Prostate gland (tissue), 2 donors: ENCODE measurements at regions not wholly inside any gene's neighbourhood (a gene's known extent, or its start where the extent isn't known, plus 50 kb on each side); places are given as distances from the start of the nearest gene placed in this dataset.

ENCODE experiments used
- DNase-seq: peaks from one replicate; pipeline ENCODE4 v3.0.0-alpha.2; 2019; ENCODE audit warnings: low spot score
- H3K27ac ChIP-seq, 2 donors: fragments of 200-600 bp; sonication (generic); 2 replicates each; pipeline ENCODE4 v1.5.1; 2017 to 2019
- H3K27me3 ChIP-seq: fragments of 200-600 bp; sonication (generic); replicated peaks from 2 replicates; pipeline ENCODE4 v1.5.1; 2019; ENCODE audit not compliant: insufficient read depth
- H3K36me3 ChIP-seq, 2 donors: fragments of 200-600 bp; sonication (generic); 1 replicate in 1 of 2; 2 replicates in 1 of 2; pipeline versions ENCODE4 v1.5.1 to v1.8.1; 2017 to 2019
- H3K4me1 ChIP-seq: fragments of 200-600 bp; sonication (generic); replicated peaks from 2 replicates; pipeline ENCODE4 v1.5.1; 2019
- H3K4me3 ChIP-seq, 2 donors: fragments of 200-600 bp; sonication (generic); 2 replicates each; pipeline ENCODE4 v1.5.1; 2017 to 2019
- H3K9me3 ChIP-seq: fragments of 200-600 bp; sonication (generic); 2 replicates; pipeline ENCODE4 v1.5.1; 2017
- POLR2A ChIP-seq: fragments of 450-650 bp; IDR thresholded peaks from one replicate; pipeline ENCODE4 v1.6.1; 2016; ENCODE audit warnings: antibody characterized with exemption, mild to moderate bottlenecking
- POLR2AphosphoS5 ChIP-seq: sonication (generic); formaldehyde crosslinking; IDR thresholded peaks from one replicate; pipeline ENCODE4 v1.6.1; 2017; ENCODE audit warnings: antibody characterized with exemption
- WGBS: methylation state at CpG from one replicate; pipeline ENCODE4 v1.1.5; 2018; 5-methylcytosine and 5-hydroxymethylcytosine counted together
- intact Hi-C: fragments of 100-400 bp; cut with DNase I; formaldehyde crosslinking; loops from one replicate; pipeline ENCODE4 v1.14.2; 2022
- TF ChIP-seq, protein P1 (sequence below), 4 experiments: fragments of 200-600 bp in 2 of 4; fragments of 450-650 bp in 2 of 4; sonication (generic) in 2 of 4; IDR thresholded peaks; 1 replicate in 3 of 4; 2 replicates in 1 of 4; pipeline ENCODE4 v1.5.1; 2016 to 2019; ENCODE audit warnings: antibody characterized with exemption in 4 of 4, mild to moderate bottlenecking in 2 of 4, moderate library complexity in 2 of 4

DNA sequence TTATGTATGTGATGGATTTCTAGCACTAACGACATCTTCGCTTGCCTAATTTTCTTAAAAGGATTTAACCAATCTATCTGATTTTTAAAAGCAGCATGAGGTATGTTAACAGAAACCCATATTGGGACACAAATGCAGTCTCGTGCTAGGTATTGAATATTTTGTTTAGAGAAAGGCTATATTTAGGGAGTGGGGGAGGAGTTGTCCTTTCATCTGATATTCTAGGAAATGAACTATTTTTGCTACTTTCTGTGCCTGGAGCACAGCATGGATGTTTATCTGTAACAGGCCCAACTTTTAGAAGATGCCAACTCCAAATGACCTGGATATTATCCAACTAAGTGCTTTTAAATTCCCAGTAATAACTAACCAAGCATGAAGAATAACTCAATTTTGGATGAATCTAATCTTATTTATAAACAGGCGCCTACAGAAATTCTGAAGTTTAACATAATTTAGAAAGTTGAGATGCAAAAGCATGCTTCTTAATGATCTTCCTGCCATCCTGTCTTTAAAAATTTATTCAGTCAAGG, 317.1 kb upstream of the CHD6 start:
- DNase-seq, result no peak
- 75% methylated on average over 4 of the region's 4 CpGs for WGBS
- Histone ChIP-seq H3K4me1 (no peaks in the 10 kb centered on the region), H3K4me3 (no peak overlapping the region), H3K27me3 (no peaks in the 10 kb centered on the region), H3K9me3 (no peaks in the 10 kb centered on the region), H3K36me3 (no peaks in the 10 kb centered on the region), H3K27ac (no peak overlapping the region)
- TF ChIP-seq POLR2A (no peak), POLR2AphosphoS5 (no peak)
- TF ChIP-seq, protein P1, sequence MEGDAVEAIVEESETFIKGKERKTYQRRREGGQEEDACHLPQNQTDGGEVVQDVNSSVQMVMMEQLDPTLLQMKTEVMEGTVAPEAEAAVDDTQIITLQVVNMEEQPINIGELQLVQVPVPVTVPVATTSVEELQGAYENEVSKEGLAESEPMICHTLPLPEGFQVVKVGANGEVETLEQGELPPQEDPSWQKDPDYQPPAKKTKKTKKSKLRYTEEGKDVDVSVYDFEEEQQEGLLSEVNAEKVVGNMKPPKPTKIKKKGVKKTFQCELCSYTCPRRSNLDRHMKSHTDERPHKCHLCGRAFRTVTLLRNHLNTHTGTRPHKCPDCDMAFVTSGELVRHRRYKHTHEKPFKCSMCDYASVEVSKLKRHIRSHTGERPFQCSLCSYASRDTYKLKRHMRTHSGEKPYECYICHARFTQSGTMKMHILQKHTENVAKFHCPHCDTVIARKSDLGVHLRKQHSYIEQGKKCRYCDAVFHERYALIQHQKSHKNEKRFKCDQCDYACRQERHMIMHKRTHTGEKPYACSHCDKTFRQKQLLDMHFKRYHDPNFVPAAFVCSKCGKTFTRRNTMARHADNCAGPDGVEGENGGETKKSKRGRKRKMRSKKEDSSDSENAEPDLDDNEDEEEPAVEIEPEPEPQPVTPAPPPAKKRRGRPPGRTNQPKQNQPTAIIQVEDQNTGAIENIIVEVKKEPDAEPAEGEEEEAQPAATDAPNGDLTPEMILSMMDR (IDR thresholded peaks at IDR 0.05), result no peak
- intact Hi-C loops, result no loop called here

DNA sequence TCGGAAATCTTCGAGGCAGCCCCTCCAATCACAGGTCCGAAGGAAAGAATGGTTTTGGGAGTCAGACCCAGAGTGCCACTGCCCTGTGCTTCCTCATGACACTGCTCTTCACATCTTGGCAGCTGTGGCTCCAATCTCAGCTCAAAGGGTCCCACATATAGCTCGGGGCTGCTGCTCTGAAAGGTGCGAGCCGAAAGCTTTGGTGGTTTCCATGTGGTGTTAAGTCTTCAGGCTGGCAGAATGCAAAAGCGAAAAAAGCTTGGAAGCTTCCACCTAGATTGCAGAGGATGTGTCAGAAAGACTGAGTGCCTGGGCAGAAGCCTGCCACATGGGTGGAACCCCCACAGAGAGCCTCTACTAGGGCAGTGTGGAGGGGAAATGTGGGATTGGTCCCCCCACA, 314.3 kb upstream of the CHD6 start:
- no peaks in the 10 kb centered on the region for H3K27me3 ChIP-seq
- H3K36me3 ChIP-seq, result no peaks in the 10 kb centered on the region
- WGBS, result 94% methylated on average over 7 of the region's 7 CpGs
- H3K4me1 ChIP-seq, result no peaks in the 10 kb centered on the region
- no peak overlapping the region for H3K27ac ChIP-seq
- H3K4me3 ChIP-seq, result no peak overlapping the region
- no peak for DNase-seq
- intact Hi-C loops, result no loop called here
- no peaks in the 10 kb centered on the region for H3K9me3 ChIP-seq
- TF ChIP-seq POLR2A, result no peak
- TF ChIP-seq POLR2AphosphoS5, result no peak
- TF ChIP-seq, protein P1 (IDR thresholded peaks at IDR 0.05), result no peak

DNA sequence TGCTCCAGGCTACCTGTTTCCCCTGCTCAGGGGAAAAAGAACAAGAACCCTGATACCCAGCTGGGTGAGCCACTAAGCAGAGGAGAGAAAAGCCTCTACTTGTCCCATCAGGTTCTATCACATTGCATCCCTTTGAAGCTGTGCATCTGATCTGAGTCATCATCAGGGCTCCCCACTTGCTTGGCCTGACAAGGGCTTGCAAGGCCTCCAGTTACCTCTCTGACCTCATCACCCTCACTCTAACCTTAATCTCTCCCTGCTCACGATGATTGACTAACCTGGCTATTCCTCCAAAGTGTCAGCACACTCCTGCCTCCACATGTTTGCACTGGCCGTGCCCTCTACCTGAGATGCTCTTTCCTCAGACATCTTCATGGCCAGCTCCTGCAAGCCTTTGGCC, 309.5 kb upstream of the CHD6 start:
- no peaks in the 10 kb centered on the region for H3K9me3 ChIP-seq
- H3K4me1 ChIP-seq, result no peaks in the 10 kb centered on the region
- H3K36me3 ChIP-seq, result no peaks in the 10 kb centered on the region
- no peaks in the 10 kb centered on the region for H3K27me3 ChIP-seq
- WGBS, result 70% methylated on average over 2 of the region's 2 CpGs
- H3K27ac ChIP-seq, result no peak overlapping the region
- no peak for DNase-seq
- TF ChIP-seq, protein P1 (IDR thresholded peaks at IDR 0.05), result no peak
- no peak for TF ChIP-seq POLR2A
- no peak for TF ChIP-seq POLR2AphosphoS5
- no peak overlapping the region for H3K4me3 ChIP-seq
- intact Hi-C loops, result no loop called here

DNA sequence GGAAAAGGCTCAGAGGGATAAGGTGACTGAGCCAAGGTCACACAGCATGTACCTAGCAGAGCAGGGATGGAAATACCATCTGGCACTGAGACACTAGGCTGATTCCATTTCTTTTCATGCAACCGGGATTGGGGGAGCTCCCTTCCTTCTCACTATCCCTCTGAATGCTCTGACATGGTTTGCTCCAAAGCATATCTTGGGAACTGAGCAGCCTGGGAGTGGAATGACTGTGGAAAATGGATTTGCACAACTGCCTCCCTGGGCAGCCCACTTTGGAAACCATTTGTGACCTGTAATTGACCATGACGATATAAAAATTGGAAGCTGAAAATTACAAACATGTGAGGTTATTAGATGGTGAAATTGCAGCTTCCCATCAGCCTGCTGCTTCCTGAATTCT, 309.0 kb upstream of the CHD6 start:
- intact Hi-C loops, result no loop called here
- no peaks in the 10 kb centered on the region for H3K9me3 ChIP-seq
- no peaks in the 10 kb centered on the region for H3K36me3 ChIP-seq
- TF ChIP-seq POLR2AphosphoS5 (no peak), POLR2A (no peak)
- TF ChIP-seq, protein P1 (IDR thresholded peaks at IDR 0.05), result no peak
- no peaks in the 10 kb centered on the region for H3K4me1 ChIP-seq
- no peak for DNase-seq
- H3K4me3 ChIP-seq, result no peak overlapping the region
- no peak overlapping the region for H3K27ac ChIP-seq
- H3K27me3 ChIP-seq, result no peaks in the 10 kb centered on the region
- 84% methylated on average over 2 of the region's 2 CpGs for WGBS

GRCh38 chr20:41925476-41925875, 307.3 kb upstream of the CHD6 start:
- no peak for TF ChIP-seq POLR2A
- Histone ChIP-seq H3K27me3 (no peaks in the 10 kb centered on the region), H3K4me3 (no peak overlapping the region), H3K9me3 (no peaks in the 10 kb centered on the region), H3K27ac (no peak overlapping the region), H3K4me1 (no peaks in the 10 kb centered on the region), H3K36me3 (no peaks in the 10 kb centered on the region)
- intact Hi-C loops, result no loop called here
- 78% methylated on average over 4 of the region's 4 CpGs for WGBS
- DNase-seq, result no peak
